Mucosa of stomach (tissue), 1 donor: ENCODE measurements at regions not wholly inside any gene's neighbourhood (a gene's known extent, or its start where the extent isn't known, plus 50 kb on each side); places are given as distances from the start of the nearest gene placed in this dataset.

Experiments
- H3K27me3 ChIP-seq: one replicate; pipeline ENCODE4 v1.7.0; 2013; ENCODE audit warnings: mild to moderate bottlenecking, low read length; ENCODE audit not compliant: control insufficient read depth, insufficient read depth
- H3K36me3 ChIP-seq: one replicate; pipeline ENCODE4 v1.7.0; 2013; ENCODE audit warnings: low read length; ENCODE audit not compliant: control insufficient read depth, insufficient read depth
- H3K4me1 ChIP-seq: one replicate; pipeline ENCODE4 v1.7.0; 2013; ENCODE audit warnings: mild to moderate bottlenecking, low read length; ENCODE audit not compliant: control insufficient read depth, insufficient read depth
- H3K4me3 ChIP-seq: one replicate; pipeline ENCODE4 v1.7.0; 2013; ENCODE audit warnings: low read length
- H3K9ac ChIP-seq: one replicate; pipeline ENCODE4 v1.7.0; 2013; ENCODE audit warnings: mild to moderate bottlenecking, low read length, moderate library complexity
- H3K9me3 ChIP-seq: one replicate; pipeline ENCODE4 v1.7.0; 2013; ENCODE audit warnings: mild to moderate bottlenecking, low read length, moderate library complexity; ENCODE audit not compliant: control insufficient read depth
- donor health status: Pancreatic carcinoma.

GRCh38 chr2:120454654-120455385 lies 108.9 kb downstream of the INHBB start:
- Histone ChIP-seq H3K9me3 (no peaks in the 10 kb centered on the region), H3K36me3 (no peaks in the 10 kb centered on the region), H3K4me1 (no peaks in the 10 kb centered on the region), H3K27me3 (no peaks in the 10 kb centered on the region), H3K4me3 (no peak overlapping the region), H3K9ac (no peak overlapping the region)

GRCh38 chr2:120455390-120455789 lies 109.5 kb downstream of the INHBB start:
- no peaks in the 10 kb centered on the region for H3K9me3 ChIP-seq
- no peaks in the 10 kb centered on the region for H3K36me3 ChIP-seq

GRCh38 chr2:120456867-120457266 lies 110.9 kb downstream of the INHBB start:
- Histone ChIP-seq H3K9ac (no peak overlapping the region), H3K4me1 (no peaks in the 10 kb centered on the region), H3K36me3 (no peaks in the 10 kb centered on the region), H3K4me3 (no peak overlapping the region), H3K9me3 (no peaks in the 10 kb centered on the region), H3K27me3 (no peaks in the 10 kb centered on the region)

More at GRCh38 chr2:120455390-120455789, 109.5 kb downstream of the INHBB start:
- Histone ChIP-seq H3K4me1 (no peaks in the 10 kb centered on the region), H3K4me3 (no peak overlapping the region), H3K27me3 (no peaks in the 10 kb centered on the region), H3K9ac (no peak overlapping the region)

- Histone ChIP-seq H3K9me3 (no peaks in the 10 kb centered on the region), H3K4me3 (no peak overlapping the region), H3K4me1 (peaks cover 4% of the 10 kb centered on the region), H3K9ac (no peak overlapping the region), H3K36me3 (no peaks in the 10 kb centered on the region), H3K27me3 (no peaks in the 10 kb centered on the region)
These were observed 114.6 kb downstream of the INHBB start for GRCh38 chr2:120460511-120460910.

- Histone ChIP-seq H3K4me1 (peaks cover 10% of the 10 kb centered on the region), H3K4me3 (no peak overlapping the region), H3K36me3 (no peaks in the 10 kb centered on the region), H3K9ac (no peak overlapping the region), H3K9me3 (no peaks in the 10 kb centered on the region), H3K27me3 (peaks cover 2% of the 10 kb centered on the region)
These were observed 115.2 kb downstream of the INHBB start for GRCh38 chr2:120461092-120461491.

GRCh38 chr2:120461546-120462537 lies 115.9 kb downstream of the INHBB start:
- Histone ChIP-seq H3K36me3 (no peaks in the 10 kb centered on the region), H3K4me3 (no peak overlapping the region), H3K9me3 (no peaks in the 10 kb centered on the region), H3K27me3 (peaks cover 5% of the 10 kb centered on the region), H3K4me1 (peaks cover 18% of the 10 kb centered on the region), H3K9ac (no peak overlapping the region)

GRCh38 chr2:120463527-120463926 lies 117.6 kb downstream of the INHBB start:
- Histone ChIP-seq H3K4me1 (peaks cover 20% of the 10 kb centered on the region), H3K27me3 (peaks cover 5% of the 10 kb centered on the region), H3K36me3 (no peaks in the 10 kb centered on the region)

GRCh38 chr2:120463996-120464395 lies 118.1 kb downstream of the INHBB start:
- no peak overlapping the region for H3K9ac ChIP-seq
- H3K4me1 ChIP-seq: peaks cover 20% of the 10 kb centered on the region
- no peak overlapping the region for H3K4me3 ChIP-seq
- H3K27me3 ChIP-seq: peaks cover 5% of the 10 kb centered on the region
- H3K9me3 ChIP-seq: no peaks in the 10 kb centered on the region
- H3K36me3 ChIP-seq: no peaks in the 10 kb centered on the region

More at GRCh38 chr2:120463527-120463926, 117.6 kb downstream of the INHBB start:
- H3K9ac ChIP-seq: no peak overlapping the region
- H3K4me3 ChIP-seq: no peak overlapping the region
- no peaks in the 10 kb centered on the region for H3K9me3 ChIP-seq

- H3K4me3 ChIP-seq: no peak overlapping the region
- H3K9me3 ChIP-seq: no peaks in the 10 kb centered on the region
- H3K36me3 ChIP-seq: no peaks in the 10 kb centered on the region
- H3K4me1 ChIP-seq: peaks cover 22% of the 10 kb centered on the region
- H3K27me3 ChIP-seq: peaks cover 5% of the 10 kb centered on the region
- H3K9ac ChIP-seq: no peak overlapping the region
These were observed 118.6 kb downstream of the INHBB start for GRCh38 chr2:120464448-120464931.

GRCh38 chr2:120465012-120465700 lies 119.2 kb downstream of the INHBB start:
- Histone ChIP-seq H3K36me3 (no peaks in the 10 kb centered on the region), H3K4me1 (peaks cover 29% of the 10 kb centered on the region), H3K4me3 (no peak overlapping the region), H3K27me3 (peaks cover 5% of the 10 kb centered on the region), H3K9ac (no peak overlapping the region), H3K9me3 (no peaks in the 10 kb centered on the region)

GRCh38 chr2:120465701-120465988 lies 119.7 kb downstream of the INHBB start:
- peaks cover 34% of the 10 kb centered on the region for H3K4me1 ChIP-seq
- no peak overlapping the region for H3K4me3 ChIP-seq

More at GRCh38 chr2:120465701-120465988, 119.7 kb downstream of the INHBB start:
- peaks cover 5% of the 10 kb centered on the region for H3K27me3 ChIP-seq
- H3K36me3 ChIP-seq: no peaks in the 10 kb centered on the region
- H3K9me3 ChIP-seq: no peaks in the 10 kb centered on the region
- H3K9ac ChIP-seq: no peak overlapping the region
